RWPE2 (cell line): ENCODE measurements at regions not wholly inside any gene's neighbourhood (a gene's known extent, or its start where the extent isn't known, plus 50 kb on each side); places are given as distances from the start of the nearest gene placed in this dataset.

ENCODE experiments used
- ATAC-seq: fragments of 200-7000 bp; cut with Tn5 transposase; 3 replicates; pipeline ENCODE4 v1.9.1; 2021; ENCODE audit warnings: low read depth
- DNase-seq: peaks from one replicate; pipeline ENCODE4 v3.0.0-alpha.2; 2020; ENCODE audit warnings: low spot score
- H3K27ac ChIP-seq: fragments of 450-650 bp; 2 replicates; pipeline ENCODE4 v1.5.1; 2017; ENCODE audit warnings: mild to moderate bottlenecking; ENCODE audit not compliant: poor library complexity, severe bottlenecking
- H3K27me3 ChIP-seq: fragments of 250-450 bp; sonication (Bioruptor Pico); 2 replicates; pipeline ENCODE4 v1.5.1; 2021; ENCODE audit warnings: mild to moderate bottlenecking, moderate library complexity; ENCODE audit not compliant: insufficient read depth, poor library complexity, severe bottlenecking
- H3K36me3 ChIP-seq: fragments of 250-450 bp; sonication (Bioruptor Pico); 2 replicates; pipeline ENCODE4 v1.5.1; 2020; ENCODE audit warnings: low read depth, mild to moderate bottlenecking, moderate library complexity
- H3K4me1 ChIP-seq: fragments of 250-450 bp; sonication (Bioruptor Pico); 2 replicates; pipeline ENCODE4 v1.5.1; 2021; ENCODE audit warnings: mild to moderate bottlenecking, moderate library complexity; ENCODE audit not compliant: insufficient read depth, poor library complexity, severe bottlenecking
- H3K4me3 ChIP-seq: fragments of 250-450 bp; sonication (Bioruptor Pico); 2 replicates; pipeline ENCODE4 v1.5.1; 2021; ENCODE audit warnings: mild to moderate bottlenecking, moderate library complexity; ENCODE audit not compliant: severe bottlenecking
- H3K9me3 ChIP-seq: fragments of 250-450 bp; sonication (Bioruptor Pico); 2 replicates; pipeline ENCODE4 v1.5.1; 2021; ENCODE audit warnings: mild to moderate bottlenecking, moderate library complexity; ENCODE audit not compliant: severe bottlenecking
- TF ChIP-seq, protein P1 (sequence below): fragments of 450-650 bp; IDR thresholded peaks from one replicate; pipeline ENCODE4 v1.5.1; 2017; ENCODE audit warnings: mild to moderate bottlenecking, moderate library complexity; ENCODE audit not compliant: poor library complexity, severe bottlenecking

DNA sequence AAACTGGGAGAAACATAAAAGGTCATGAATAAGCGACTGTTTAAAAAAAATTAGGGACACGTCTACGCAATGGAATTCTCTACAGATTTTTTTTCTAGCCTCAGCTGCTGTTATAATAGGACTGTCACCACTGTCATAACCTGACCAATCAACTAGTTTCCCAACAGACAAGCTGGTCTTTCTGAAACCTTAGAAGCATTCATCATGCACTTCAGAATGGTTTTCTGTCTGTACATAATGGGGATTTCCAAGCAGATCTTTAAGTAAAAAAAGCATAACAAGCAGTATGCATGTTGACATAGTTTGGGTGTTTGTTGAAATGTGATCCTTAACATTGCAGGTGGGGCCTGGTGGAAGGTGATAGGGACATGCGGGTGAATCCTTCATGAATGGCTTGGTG is 58.3 kb upstream of the SEMA6A start:
- DNase-seq (no peak), ATAC-seq (no peak)
- no peak overlapping the region for H3K4me3 ChIP-seq

GRCh38 chr5:116631147-116631546 is 56.5 kb upstream of the SEMA6A start:
- Histone ChIP-seq H3K4me1 (no peaks in the 10 kb centered on the region), H3K9me3 (no peaks in the 10 kb centered on the region), H3K27ac (no peak overlapping the region), H3K4me3 (no peak overlapping the region), H3K27me3 (no peaks in the 10 kb centered on the region), H3K36me3 (no peaks in the 10 kb centered on the region)
- no peak for ATAC-seq
- DNase-seq = no peak
- TF ChIP-seq, protein P1, sequence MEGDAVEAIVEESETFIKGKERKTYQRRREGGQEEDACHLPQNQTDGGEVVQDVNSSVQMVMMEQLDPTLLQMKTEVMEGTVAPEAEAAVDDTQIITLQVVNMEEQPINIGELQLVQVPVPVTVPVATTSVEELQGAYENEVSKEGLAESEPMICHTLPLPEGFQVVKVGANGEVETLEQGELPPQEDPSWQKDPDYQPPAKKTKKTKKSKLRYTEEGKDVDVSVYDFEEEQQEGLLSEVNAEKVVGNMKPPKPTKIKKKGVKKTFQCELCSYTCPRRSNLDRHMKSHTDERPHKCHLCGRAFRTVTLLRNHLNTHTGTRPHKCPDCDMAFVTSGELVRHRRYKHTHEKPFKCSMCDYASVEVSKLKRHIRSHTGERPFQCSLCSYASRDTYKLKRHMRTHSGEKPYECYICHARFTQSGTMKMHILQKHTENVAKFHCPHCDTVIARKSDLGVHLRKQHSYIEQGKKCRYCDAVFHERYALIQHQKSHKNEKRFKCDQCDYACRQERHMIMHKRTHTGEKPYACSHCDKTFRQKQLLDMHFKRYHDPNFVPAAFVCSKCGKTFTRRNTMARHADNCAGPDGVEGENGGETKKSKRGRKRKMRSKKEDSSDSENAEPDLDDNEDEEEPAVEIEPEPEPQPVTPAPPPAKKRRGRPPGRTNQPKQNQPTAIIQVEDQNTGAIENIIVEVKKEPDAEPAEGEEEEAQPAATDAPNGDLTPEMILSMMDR = no peak

More for the DNA sequence above, 58.3 kb upstream of the SEMA6A start:
- Histone ChIP-seq H3K4me1 (no peaks in the 10 kb centered on the region), H3K9me3 (no peaks in the 10 kb centered on the region), H3K36me3 (no peaks in the 10 kb centered on the region), H3K27ac (no peak overlapping the region), H3K27me3 (no peaks in the 10 kb centered on the region)
- TF ChIP-seq, protein P1 = no peak

DNA sequence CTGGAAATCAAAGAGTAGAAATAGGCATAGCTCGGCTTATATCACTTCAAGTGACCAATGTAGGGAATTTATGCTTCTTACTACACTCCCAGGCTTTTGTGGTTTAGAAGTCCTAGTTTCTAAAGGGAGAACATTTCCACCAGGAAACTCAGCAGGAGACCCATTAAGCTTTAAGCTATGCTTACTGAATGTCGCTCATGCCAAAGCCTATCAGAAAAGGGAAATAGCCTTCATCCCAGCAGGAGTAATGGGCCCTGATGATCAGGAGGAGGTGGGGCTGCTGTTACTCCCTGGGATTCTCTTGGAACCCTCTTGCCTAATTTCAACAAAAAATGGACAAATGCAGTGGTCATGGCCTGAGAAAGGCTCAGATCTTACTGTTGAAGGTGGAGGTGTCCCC is 54.5 kb upstream of the SEMA6A start:
- TF ChIP-seq, protein P1 = no peak
- no peak for DNase-seq
- Histone ChIP-seq H3K9me3 (no peaks in the 10 kb centered on the region), H3K36me3 (no peaks in the 10 kb centered on the region), H3K4me3 (no peak overlapping the region), H3K27me3 (no peaks in the 10 kb centered on the region), H3K27ac (no peak overlapping the region), H3K4me1 (no peaks in the 10 kb centered on the region)
- ATAC-seq = no peak

DNA sequence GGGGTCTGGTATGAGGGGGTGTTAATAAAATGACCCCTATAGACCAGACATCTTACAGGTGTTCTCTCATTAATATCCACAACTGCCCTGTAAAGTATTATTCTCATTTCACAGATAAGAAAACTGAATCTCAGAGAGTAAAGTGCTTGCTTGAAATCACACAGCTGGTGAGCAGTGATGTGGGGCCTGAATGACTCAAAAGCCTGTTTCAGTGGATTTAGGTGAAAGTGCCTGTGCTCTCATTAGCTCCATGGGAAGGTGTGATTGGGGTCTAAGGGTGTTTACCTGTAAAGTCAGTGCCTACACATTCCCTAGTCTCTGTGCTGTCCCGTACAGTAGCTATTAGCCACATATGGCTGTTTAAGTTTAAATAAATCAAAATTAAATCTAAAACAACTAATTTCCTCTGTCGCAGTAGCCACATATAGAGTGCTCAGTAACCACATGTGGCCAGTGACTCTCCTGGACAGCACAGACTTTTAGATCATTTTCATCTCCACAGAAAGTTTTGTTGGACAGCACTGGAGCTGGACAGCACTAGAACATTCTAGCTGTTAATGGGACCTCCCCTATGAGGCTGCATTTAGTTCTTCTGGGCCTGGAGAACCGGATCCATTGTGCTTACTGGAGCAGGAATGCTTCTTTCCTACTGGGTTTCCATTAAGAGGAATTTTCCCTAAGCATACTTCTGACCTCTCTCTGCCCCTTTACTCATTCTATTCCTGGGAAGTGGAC is 52.5 kb upstream of the SEMA6A start:
- no peak for ATAC-seq
- no peak for DNase-seq
- H3K27ac ChIP-seq = no peak overlapping the region
- H3K27me3 ChIP-seq = no peaks in the 10 kb centered on the region
- H3K9me3 ChIP-seq = no peaks in the 10 kb centered on the region
- TF ChIP-seq, protein P1 = no peak
- no peaks in the 10 kb centered on the region for H3K4me1 ChIP-seq
- no peak overlapping the region for H3K4me3 ChIP-seq
- no peaks in the 10 kb centered on the region for H3K36me3 ChIP-seq

DNA sequence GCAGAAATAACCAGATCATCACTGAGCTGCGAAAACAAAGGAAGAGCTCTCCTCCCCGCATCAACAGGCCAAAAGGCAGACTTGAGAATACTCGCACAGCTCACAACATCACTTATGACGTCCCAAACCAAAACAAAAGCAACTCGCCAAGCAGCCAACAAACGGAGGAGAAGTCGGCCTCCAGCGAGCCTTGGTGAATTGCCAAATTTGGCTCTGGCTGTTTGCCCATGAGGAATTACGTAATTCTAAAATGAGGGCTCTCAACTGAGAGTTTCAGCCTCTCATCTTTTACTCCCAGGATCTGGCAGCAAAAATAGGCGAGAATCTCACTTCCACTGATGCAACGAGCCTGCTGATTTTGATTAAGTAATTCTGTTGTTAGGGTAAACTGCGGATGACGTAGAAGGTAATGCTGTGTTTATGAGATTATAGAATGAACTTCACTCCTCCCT is 51.7 kb upstream of the SEMA6A start:
- H3K9me3 ChIP-seq = no peaks in the 10 kb centered on the region
- H3K27me3 ChIP-seq = no peaks in the 10 kb centered on the region
- H3K4me3 ChIP-seq = no peak overlapping the region
- no peak overlapping the region for H3K27ac ChIP-seq
- no peaks in the 10 kb centered on the region for H3K4me1 ChIP-seq
- no peak for ATAC-seq
- TF ChIP-seq, protein P1 = no peak
- DNase-seq = no peak
- H3K36me3 ChIP-seq = no peaks in the 10 kb centered on the region
